ENCODE measurements at regions not wholly inside any gene's neighbourhood (a gene's known extent, or its start where the extent isn't known, plus 50 kb on each side); places are given as distances from the start of the nearest gene placed in this dataset.

DNA sequence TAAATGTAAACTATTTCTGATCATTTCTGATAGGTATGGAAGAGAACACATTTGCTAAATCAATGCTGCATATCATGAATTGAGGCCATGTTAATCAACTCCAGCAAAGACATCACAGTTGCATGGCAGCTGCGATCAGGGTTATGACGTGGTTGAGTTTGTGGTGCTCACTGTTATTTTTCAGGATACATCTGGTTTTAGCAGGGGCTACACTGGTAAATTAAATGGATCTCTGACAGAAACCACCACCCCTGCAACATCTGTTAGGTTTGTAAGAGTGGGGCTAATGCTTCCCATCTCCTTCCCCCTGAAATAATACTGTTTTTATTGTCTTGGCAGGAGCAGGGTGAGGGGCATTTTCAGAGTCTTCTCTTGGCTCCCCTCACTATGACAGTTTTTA is 444.4 kb upstream of the ZNF507 start:
- Histone ChIP-seq H3K4me3 (ENCODE audit: insufficient read depth, low read depth, low read length) (no peak overlapping the region), H3K4me1 (ENCODE audit: control insufficient read depth, insufficient read depth, low read length) (no peaks in the 10 kb centered on the region), H3K36me3 (ENCODE audit: control insufficient read depth, insufficient read depth, low read length) (no peaks in the 10 kb centered on the region), H3K9me1 (ENCODE audit: insufficient read depth, low read length) (no peaks in the 10 kb centered on the region), H4K91ac (ENCODE audit: insufficient read depth, low read depth, low read length) (no peak overlapping the region), H2AK5ac (ENCODE audit: low read depth, low read length) (no peak overlapping the region), H3K79me1 (ENCODE audit: low read depth in 1 of 2, low read length in 2 of 2) (no peaks in the 10 kb centered on the region), H2AK9ac (replicated peaks; ENCODE audit: low read depth, low read length, poor library complexity) (no peak overlapping the region), H3K27ac (ENCODE audit: insufficient read depth, low read length) (no peak overlapping the region), H3K18ac (ENCODE audit: low read depth, low read length) (no peak overlapping the region), H3K4ac (ENCODE audit: low read depth, low read length) (no peak overlapping the region), H4K20me1 (ENCODE audit: insufficient read depth, low read length) (no peaks in the 10 kb centered on the region), H4K5ac (ENCODE audit: low read depth, low read length) (no peak overlapping the region), H2BK20ac (ENCODE audit: low read depth, low read length) (no peak overlapping the region), H3K56ac (ENCODE audit: extremely low read depth, insufficient read depth, low read length) (no peak overlapping the region), H3K9ac (ENCODE audit: low read depth, low read length) (no peak overlapping the region), H3K9me3 (ENCODE audit: control insufficient read depth, insufficient read depth, low read length) (peaks cover 21% of the 10 kb centered on the region), H2AFZ (replicated peaks; ENCODE audit: low read length, poor library complexity) (no peak overlapping the region), H3K4me2 (ENCODE audit: low read depth, low read length) (no peak overlapping the region), H3K14ac (replicated peaks; ENCODE audit: low read depth, low read length) (no peak overlapping the region), H4K8ac (ENCODE audit: low read depth in 2 of 2, low read length in 2 of 2) (no peak overlapping the region), H3K27me3 (ENCODE audit: control insufficient read depth, insufficient read depth, low read length) (no peaks in the 10 kb centered on the region), H2BK120ac (ENCODE audit: low read depth, low read length) (no peak overlapping the region), H2BK15ac (ENCODE audit: low read depth, low read length) (no peak overlapping the region), H2BK5ac (ENCODE audit: low read depth, low read length, poor library complexity, severe bottlenecking) (no peak overlapping the region), H3K23ac (ENCODE audit: low read depth, low read length) (no peak overlapping the region)
- DNase-seq: no peak
- intact Hi-C loops (cut with micrococcal nuclease): no loop called here
- CTCF ChIA-PET: no interaction called here
- no TSS peak for BruUV-seq (replicated peaks)
- no CpG with 5 or more reads among the region's 2 CpGs for WGBS, 2 experiments (ENCODE audit: extremely low coverage in 2 of 2, insufficient read length in 1 of 2)
- no peak for ATAC-seq (ENCODE audit: low read depth)
- POLR2A ChIA-PET (ENCODE audit: unreplicated experiment): no interaction called here
- TF ChIP-seq, protein P1, sequence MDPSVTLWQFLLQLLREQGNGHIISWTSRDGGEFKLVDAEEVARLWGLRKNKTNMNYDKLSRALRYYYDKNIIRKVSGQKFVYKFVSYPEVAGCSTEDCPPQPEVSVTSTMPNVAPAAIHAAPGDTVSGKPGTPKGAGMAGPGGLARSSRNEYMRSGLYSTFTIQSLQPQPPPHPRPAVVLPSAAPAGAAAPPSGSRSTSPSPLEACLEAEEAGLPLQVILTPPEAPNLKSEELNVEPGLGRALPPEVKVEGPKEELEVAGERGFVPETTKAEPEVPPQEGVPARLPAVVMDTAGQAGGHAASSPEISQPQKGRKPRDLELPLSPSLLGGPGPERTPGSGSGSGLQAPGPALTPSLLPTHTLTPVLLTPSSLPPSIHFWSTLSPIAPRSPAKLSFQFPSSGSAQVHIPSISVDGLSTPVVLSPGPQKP (IDR thresholded peaks at IDR 0.05; ENCODE audit: borderline replicate concordance, low read depth, low read length): no peak
- no peak for TF ChIP-seq FOS (IDR thresholded peaks at IDR 0.05; ENCODE audit: low read depth, low read length)
- TF ChIP-seq, protein P2, sequence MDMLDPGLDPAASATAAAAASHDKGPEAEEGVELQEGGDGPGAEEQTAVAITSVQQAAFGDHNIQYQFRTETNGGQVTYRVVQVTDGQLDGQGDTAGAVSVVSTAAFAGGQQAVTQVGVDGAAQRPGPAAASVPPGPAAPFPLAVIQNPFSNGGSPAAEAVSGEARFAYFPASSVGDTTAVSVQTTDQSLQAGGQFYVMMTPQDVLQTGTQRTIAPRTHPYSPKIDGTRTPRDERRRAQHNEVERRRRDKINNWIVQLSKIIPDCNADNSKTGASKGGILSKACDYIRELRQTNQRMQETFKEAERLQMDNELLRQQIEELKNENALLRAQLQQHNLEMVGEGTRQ (IDR thresholded peaks at IDR 0.05; ENCODE audit: low read depth, low read length): no peak
- TF ChIP-seq CEBPB (IDR thresholded peaks at IDR 0.05; ENCODE audit: low read depth, low read length): no peak
- no peak for TF ChIP-seq MAFK (IDR thresholded peaks at IDR 0.05; ENCODE audit: low read depth, low read length)
- TF ChIP-seq CHD1 (IDR thresholded peaks at IDR 0.05; ENCODE audit: low read depth, low read length): no peak
- TF ChIP-seq BHLHE40 (IDR thresholded peaks at IDR 0.05; ENCODE audit: low read depth, low read length): no peak
- TF ChIP-seq MXI1 (IDR thresholded peaks at IDR 0.05; ENCODE audit: borderline replicate concordance, low read depth, low read length): no peak
- TF ChIP-seq POLR2A (IDR thresholded peaks at IDR 0.05; ENCODE audit: low read depth, low read length): no peak
- no peak for TF ChIP-seq NFE2L2 (IDR thresholded peaks at IDR 0.05; ENCODE audit: low read depth, low read length)
- no peak for TF ChIP-seq RFX5 (IDR thresholded peaks at IDR 0.05; ENCODE audit: low read depth, low read length)
- no peak for TF ChIP-seq RCOR1 (IDR thresholded peaks at IDR 0.05; ENCODE audit: insufficient replicate concordance, low read length)
- no peak for TF ChIP-seq MAZ (IDR thresholded peaks at IDR 0.05; ENCODE audit: borderline replicate concordance, low read depth, low read length)
- no peak for TF ChIP-seq RAD21 (IDR thresholded peaks at IDR 0.05; ENCODE audit: low read length)
- TF ChIP-seq, protein P3, sequence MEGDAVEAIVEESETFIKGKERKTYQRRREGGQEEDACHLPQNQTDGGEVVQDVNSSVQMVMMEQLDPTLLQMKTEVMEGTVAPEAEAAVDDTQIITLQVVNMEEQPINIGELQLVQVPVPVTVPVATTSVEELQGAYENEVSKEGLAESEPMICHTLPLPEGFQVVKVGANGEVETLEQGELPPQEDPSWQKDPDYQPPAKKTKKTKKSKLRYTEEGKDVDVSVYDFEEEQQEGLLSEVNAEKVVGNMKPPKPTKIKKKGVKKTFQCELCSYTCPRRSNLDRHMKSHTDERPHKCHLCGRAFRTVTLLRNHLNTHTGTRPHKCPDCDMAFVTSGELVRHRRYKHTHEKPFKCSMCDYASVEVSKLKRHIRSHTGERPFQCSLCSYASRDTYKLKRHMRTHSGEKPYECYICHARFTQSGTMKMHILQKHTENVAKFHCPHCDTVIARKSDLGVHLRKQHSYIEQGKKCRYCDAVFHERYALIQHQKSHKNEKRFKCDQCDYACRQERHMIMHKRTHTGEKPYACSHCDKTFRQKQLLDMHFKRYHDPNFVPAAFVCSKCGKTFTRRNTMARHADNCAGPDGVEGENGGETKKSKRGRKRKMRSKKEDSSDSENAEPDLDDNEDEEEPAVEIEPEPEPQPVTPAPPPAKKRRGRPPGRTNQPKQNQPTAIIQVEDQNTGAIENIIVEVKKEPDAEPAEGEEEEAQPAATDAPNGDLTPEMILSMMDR (conservative IDR thresholded peaks at IDR 0.05; ENCODE audit: low read depth, low read length): no peak
- no peak for TF ChIP-seq SMC3 (IDR thresholded peaks at IDR 0.05; ENCODE audit: low read depth, low read length)
- dilution Hi-C loops (cut with HindIII; ENCODE audit: low sequenced_read_pairs, unreplicated experiment): no loop called here
- in situ Hi-C loops (cut with MboI; ENCODE audit: low sequenced_read_pairs): no loop called here

Measured in IMR-90 (cell line).